DOHH2 (cell line): ENCODE measurements at regions not wholly inside any gene's neighbourhood (a gene's known extent, or its start where the extent isn't known, plus 50 kb on each side); places are given as distances from the start of the nearest gene placed in this dataset.

Experiments used
- H3F3A ChIP-seq: fragments of 200-600 bp; sonication (generic), shearing (Covaris generic); 2 replicates; pipeline ENCODE4 v1.6.0; 2016; ENCODE audit warnings: antibody characterized with exemption, mild to moderate bottlenecking; ENCODE audit not compliant: control insufficient read depth, insufficient read depth
- H3K27ac ChIP-seq: fragments of 200-600 bp; sonication (generic); 2 replicates; pipeline ENCODE4 v1.5.1; 2014; ENCODE audit warnings: low read depth, mild to moderate bottlenecking, low read length, moderate library complexity
- H3K27me3 ChIP-seq: fragments of 200-600 bp; sonication (generic); 2 replicates; pipeline ENCODE4 v1.6.1; 2014; ENCODE audit warnings: mild to moderate bottlenecking, low read length, mixed read lengths; ENCODE audit not compliant: control insufficient read depth
- H3K36me3 ChIP-seq: fragments of 200-600 bp; sonication (generic); 2 replicates; pipeline ENCODE4 v1.6.1; 2014; ENCODE audit warnings: mild to moderate bottlenecking, low read length, moderate library complexity, mixed read lengths; ENCODE audit not compliant: control insufficient read depth
- H3K4me1 ChIP-seq: fragments of 200-600 bp; sonication (generic); 2 replicates; pipeline ENCODE4 v1.6.1; 2014; ENCODE audit warnings: mild to moderate bottlenecking, low read length, mixed read lengths; ENCODE audit not compliant: control insufficient read depth
- H3K4me2 ChIP-seq: fragments of 200-600 bp; sonication (generic); 2 replicates; pipeline ENCODE4 v1.6.0; 2014; ENCODE audit warnings: mild to moderate bottlenecking, low read length, moderate library complexity
- H3K4me3 ChIP-seq: fragments of 200-600 bp; sonication (generic); 2 replicates; pipeline ENCODE4 v1.5.1; 2014; ENCODE audit warnings: mild to moderate bottlenecking, low read length, mixed read lengths
- H3K79me2 ChIP-seq: fragments of 200-600 bp; sonication (generic); 2 replicates; pipeline ENCODE4 v1.6.1; 2014; ENCODE audit warnings: mild to moderate bottlenecking, low read length, mixed read lengths; ENCODE audit not compliant: control insufficient read depth
- H3K9me2 ChIP-seq: fragments of 200-600 bp; sonication (generic); replicated peaks from 2 replicates; pipeline ENCODE4 v1.6.1; 2014; ENCODE audit warnings: mild to moderate bottlenecking, low read length, mixed read lengths; ENCODE audit not compliant: control insufficient read depth
- H3K9me3 ChIP-seq: fragments of 200-600 bp; sonication (generic); 2 replicates; pipeline ENCODE4 v1.6.1; 2014; ENCODE audit warnings: antibody characterized with exemption, low read length, mixed read lengths; ENCODE audit not compliant: control insufficient read depth, insufficient read depth
- H4K20me1 ChIP-seq: fragments of 200-600 bp; sonication (generic); 2 replicates; pipeline ENCODE4 v1.6.0; 2014; ENCODE audit warnings: low read depth, mild to moderate bottlenecking, antibody characterized with exemption, low read length, moderate library complexity; ENCODE audit not compliant: control insufficient read depth, insufficient read depth
- EZH2phosphoT487 ChIP-seq: fragments of 200-600 bp; sonication (generic); IDR thresholded peaks from 2 replicates; pipeline ENCODE4 v1.6.1; 2017; ENCODE audit warnings: borderline replicate concordance, mild to moderate bottlenecking, antibody characterized with exemption, low read length, moderate library complexity, mixed read lengths
- TF ChIP-seq, protein P1 (sequence below): fragments of 200-600 bp; sonication (generic); IDR thresholded peaks from one replicate; pipeline ENCODE4 v1.5.1; 2014; ENCODE audit warnings: antibody characterized with exemption, mild to moderate bottlenecking, low read depth, low read length; ENCODE audit not compliant: poor library complexity, severe bottlenecking

GRCh38 chr22:26827611-26828010, 170.2 kb downstream of the MIAT start:
- no peaks in the 10 kb centered on the region for H3F3A ChIP-seq
- H3K4me2 ChIP-seq = no peak overlapping the region
- H3K36me3 ChIP-seq = no peaks in the 10 kb centered on the region
- no peaks in the 10 kb centered on the region for H3K4me1 ChIP-seq
- no peaks in the 10 kb centered on the region for H3K79me2 ChIP-seq
- no peak overlapping the region for H3K4me3 ChIP-seq
- TF ChIP-seq EZH2phosphoT487 = no peak
- TF ChIP-seq, protein P1, sequence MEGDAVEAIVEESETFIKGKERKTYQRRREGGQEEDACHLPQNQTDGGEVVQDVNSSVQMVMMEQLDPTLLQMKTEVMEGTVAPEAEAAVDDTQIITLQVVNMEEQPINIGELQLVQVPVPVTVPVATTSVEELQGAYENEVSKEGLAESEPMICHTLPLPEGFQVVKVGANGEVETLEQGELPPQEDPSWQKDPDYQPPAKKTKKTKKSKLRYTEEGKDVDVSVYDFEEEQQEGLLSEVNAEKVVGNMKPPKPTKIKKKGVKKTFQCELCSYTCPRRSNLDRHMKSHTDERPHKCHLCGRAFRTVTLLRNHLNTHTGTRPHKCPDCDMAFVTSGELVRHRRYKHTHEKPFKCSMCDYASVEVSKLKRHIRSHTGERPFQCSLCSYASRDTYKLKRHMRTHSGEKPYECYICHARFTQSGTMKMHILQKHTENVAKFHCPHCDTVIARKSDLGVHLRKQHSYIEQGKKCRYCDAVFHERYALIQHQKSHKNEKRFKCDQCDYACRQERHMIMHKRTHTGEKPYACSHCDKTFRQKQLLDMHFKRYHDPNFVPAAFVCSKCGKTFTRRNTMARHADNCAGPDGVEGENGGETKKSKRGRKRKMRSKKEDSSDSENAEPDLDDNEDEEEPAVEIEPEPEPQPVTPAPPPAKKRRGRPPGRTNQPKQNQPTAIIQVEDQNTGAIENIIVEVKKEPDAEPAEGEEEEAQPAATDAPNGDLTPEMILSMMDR = no peak
- H3K9me2 ChIP-seq = no peaks in the 10 kb centered on the region
- H3K27ac ChIP-seq = no peak overlapping the region
- H3K27me3 ChIP-seq = 0 out of 2 replicates have a peak, but pooled peaks cover 3% of the 10 kb centered on the region
- H4K20me1 ChIP-seq = no peaks in the 10 kb centered on the region
- no peaks in the 10 kb centered on the region for H3K9me3 ChIP-seq

- H3K9me3 ChIP-seq = no peaks in the 10 kb centered on the region
- H3K9me2 ChIP-seq = no peaks in the 10 kb centered on the region
- H3K79me2 ChIP-seq = no peaks in the 10 kb centered on the region
- H3K4me2 ChIP-seq = no peak overlapping the region
- no peaks in the 10 kb centered on the region for H3K36me3 ChIP-seq
- H3K27me3 ChIP-seq = 0 out of 2 replicates have a peak, but pooled peaks cover 5% of the 10 kb centered on the region
- H3K4me1 ChIP-seq = no peaks in the 10 kb centered on the region
- H4K20me1 ChIP-seq = no peaks in the 10 kb centered on the region
- no peak for TF ChIP-seq EZH2phosphoT487
- TF ChIP-seq, protein P1 = no peak
- H3K4me3 ChIP-seq = no peak overlapping the region
- H3F3A ChIP-seq = no peaks in the 10 kb centered on the region
- H3K27ac ChIP-seq = no peak overlapping the region
Measured at GRCh38 chr22:26828311-26828710, 170.9 kb downstream of the MIAT start.

DNA sequence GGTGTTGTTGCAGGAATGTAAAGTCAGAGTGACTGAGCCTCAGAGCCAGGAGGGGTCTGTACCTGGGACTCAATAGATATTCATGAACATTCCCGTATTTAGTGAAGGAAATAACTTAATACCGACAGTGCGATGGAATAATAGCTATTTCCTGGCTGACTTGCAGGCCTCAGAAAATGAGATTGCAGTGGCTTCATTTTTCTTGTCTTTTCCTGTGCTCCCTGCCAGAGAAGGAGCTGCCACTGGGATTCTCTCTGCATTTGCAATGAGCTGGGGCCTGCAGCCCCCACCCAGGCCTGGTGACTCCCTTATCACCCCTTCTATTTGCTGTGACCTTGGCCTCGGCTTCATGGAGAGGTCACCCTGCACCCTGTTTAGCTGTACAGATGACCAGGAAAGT, 173.4 kb downstream of the MIAT start:
- H4K20me1 ChIP-seq = no peaks in the 10 kb centered on the region; the same call in 1 of the 2 replicates
- H3K36me3 ChIP-seq = no peaks in the 10 kb centered on the region
- H3K79me2 ChIP-seq = no peaks in the 10 kb centered on the region
- no peak for TF ChIP-seq EZH2phosphoT487
- TF ChIP-seq, protein P1 = no peak
- H3K9me3 ChIP-seq = no peaks in the 10 kb centered on the region
- no peaks in the 10 kb centered on the region for H3F3A ChIP-seq
- no peak overlapping the region for H3K4me2 ChIP-seq
- no peaks in the 10 kb centered on the region for H3K9me2 ChIP-seq
- H3K27me3 ChIP-seq = 0 out of 2 replicates have a peak, but pooled peaks cover 8% of the 10 kb centered on the region
- H3K27ac ChIP-seq = no peak overlapping the region
- H3K4me1 ChIP-seq = no peaks in the 10 kb centered on the region
- H3K4me3 ChIP-seq = no peak overlapping the region
